Endothelial cell of umbilical vein (primary cell): ENCODE measurements at regions not wholly inside any gene's neighbourhood (a gene's known extent, or its start where the extent isn't known, plus 50 kb on each side); places are given as distances from the start of the nearest gene placed in this dataset.

Experiments
- BruUV-seq: library from RNA; stranded (reverse); fragments of 400-500 nt; replicated peaks from 2 replicates; lab custom pipeline; 2021; lab: Mats Ljungman, UMichigan
- CTCF ChIA-PET: fragments of 300-600, 350-600 bp; sonication (Branson Sonifier 250); formaldehyde crosslinking; loops from one replicate; lab custom pipeline; 2021; ENCODE audit warnings: antibody characterized with exemption, inconsistent platforms; lab: Charles Lee
- POLR2A ChIA-PET: fragments of 300-600, 350-600 bp; sonication (Branson Sonifier 250); formaldehyde crosslinking; loops from one replicate; lab custom pipeline; 2021; ENCODE audit warnings: antibody characterized with exemption, inconsistent platforms; lab: Charles Lee
- DNase-seq: peaks from one replicate; pipeline ENCODE4 v3.0.0-alpha.2; 2011; ENCODE audit warnings: low read depth, low spot score
- FAIRE-seq: peaks from 2 replicates; lab custom pipeline; 2011; peaks lifted over from hg19 to GRCh38; lab: Jason Lieb, UNC
- H2AFZ ChIP-seq: 2 replicates; pipeline ENCODE4 v1.6.0; 2012; ENCODE audit warnings: low read depth, low read length, control low read depth, inconsistent platforms
- H3K27ac ChIP-seq: 2 replicates; pipeline ENCODE4 v1.5.1; 2011; ENCODE audit warnings: low read depth, mild to moderate bottlenecking, control low read depth, low read length, moderate library complexity; ENCODE audit not compliant: insufficient read depth
- H3K27me3 ChIP-seq, 2 experiments: 2 replicates each; pipeline versions ENCODE4 v1.6.0 to v1.6.1; 2011; ENCODE audit warnings: low read length in 2 of 2, mixed read lengths in 1 of 2; ENCODE audit not compliant: control insufficient read depth in 2 of 2, insufficient read depth in 2 of 2
- H3K36me3 ChIP-seq, 2 experiments: 2 replicates in 1 of 2; 3 replicates in 1 of 2; pipeline ENCODE4 v1.5.1; 2011; ENCODE audit warnings: low read length in 2 of 2, mild to moderate bottlenecking in 1 of 2, moderate library complexity in 1 of 2; ENCODE audit not compliant: control insufficient read depth in 2 of 2, insufficient read depth in 2 of 2; ENCODE audit errors: extremely low read depth in 1 of 2
- H3K4me1 ChIP-seq: 3 replicates; pipeline ENCODE4 v1.5.1; 2011; ENCODE audit warnings: mild to moderate bottlenecking, low read length; ENCODE audit not compliant: control insufficient read depth, insufficient read depth; ENCODE audit errors: extremely low read depth
- H3K4me2 ChIP-seq: 2 replicates; pipeline ENCODE4 v1.6.1; 2011; ENCODE audit warnings: low read length, control low read depth, mixed read lengths; ENCODE audit not compliant: insufficient read depth
- H3K4me3 ChIP-seq, 3 experiments: fragments of 200-600 bp in 1 of 3; sonication (generic), shearing (Covaris generic) in 1 of 3; replicated peaks in 1 of 3; 2 replicates each; pipeline ENCODE4 v1.5.1; 2011 to 2016; ENCODE audit warnings: control low read depth in 3 of 3, low read length in 3 of 3, mild to moderate bottlenecking in 2 of 3, inconsistent platforms in 1 of 3, low read depth in 1 of 3, moderate library complexity in 1 of 3; ENCODE audit not compliant: insufficient read depth in 1 of 3
- H3K79me2 ChIP-seq: 2 replicates; pipeline ENCODE4 v1.6.0; 2012; ENCODE audit warnings: low read length, inconsistent platforms; ENCODE audit not compliant: control insufficient read depth, insufficient read depth
- H3K9ac ChIP-seq: replicated peaks from 2 replicates; pipeline ENCODE3; 2011; ENCODE audit warnings: low read length, control low read depth; ENCODE audit not compliant: insufficient read depth; ENCODE audit errors: extremely low read depth
- H3K9me1 ChIP-seq: replicated peaks from 3 replicates; pipeline ENCODE4 v1.6.0; 2011; ENCODE audit warnings: mild to moderate bottlenecking, low read length; ENCODE audit not compliant: control insufficient read depth, insufficient read depth; ENCODE audit errors: extremely low read depth
- H3K9me3 ChIP-seq: replicated peaks from 2 replicates; pipeline ENCODE4 v1.5.1; 2012; ENCODE audit warnings: low read length, inconsistent platforms; ENCODE audit not compliant: control insufficient read depth, insufficient read depth
- H4K20me1 ChIP-seq: replicated peaks from 2 replicates; pipeline ENCODE3; 2011; ENCODE audit warnings: mild to moderate bottlenecking, low read length; ENCODE audit not compliant: control insufficient read depth, insufficient read depth; ENCODE audit errors: extremely low read depth
- CTCF ChIP-seq, 2 donors: IDR thresholded peaks; 1 replicate in 1 of 2; 2 replicates in 1 of 2; pipeline ENCODE4 v1.5.1; 2011; ENCODE audit warnings: low read length in 2 of 2, mild to moderate bottlenecking in 2 of 2, moderate library complexity in 2 of 2, control low read depth in 1 of 2, inconsistent platforms in 1 of 2, low read depth in 1 of 2; ENCODE audit not compliant: insufficient read depth in 1 of 2; ENCODE audit errors: extremely low read depth in 1 of 2
- EZH2 ChIP-seq: IDR thresholded peaks from 2 replicates; pipeline ENCODE4 v1.6.1; 2012; ENCODE audit warnings: borderline replicate concordance, low read depth, mild to moderate bottlenecking, moderate library complexity, low read length, inconsistent platforms; ENCODE audit not compliant: severe bottlenecking
- FOS ChIP-seq: IDR thresholded peaks from 2 replicates; pipeline ENCODE4 v1.6.1; 2011; ENCODE audit warnings: mild to moderate bottlenecking, low read length, moderate library complexity, borderline replicate concordance; ENCODE audit not compliant: insufficient read depth
- GATA2 ChIP-seq: IDR thresholded peaks from 2 replicates; pipeline ENCODE4 v1.7.0; 2011; ENCODE audit warnings: low read depth, mild to moderate bottlenecking, moderate library complexity, mixed read lengths, low read length; ENCODE audit not compliant: insufficient read length, insufficient read depth
- JUN ChIP-seq: IDR thresholded peaks from 2 replicates; pipeline ENCODE4 v1.6.1; 2011; ENCODE audit warnings: borderline replicate concordance, low read depth; ENCODE audit not compliant: insufficient read length, insufficient read depth
- MAX ChIP-seq: IDR thresholded peaks from 2 replicates; pipeline ENCODE4 v1.6.1; 2011; ENCODE audit not compliant: insufficient read depth, insufficient read length
- MYC ChIP-seq: IDR thresholded peaks from one replicate; pipeline ENCODE4 v1.6.1; 2011; ENCODE audit warnings: mild to moderate bottlenecking, low read depth, low read length
- POLR2A ChIP-seq: IDR thresholded peaks from 2 replicates; pipeline ENCODE4 v1.6.1; 2012; ENCODE audit warnings: low read depth, mild to moderate bottlenecking, control low read depth, low read length
- POLR2AphosphoS5 ChIP-seq: IDR thresholded peaks from 2 replicates; pipeline ENCODE4 v1.6.1; 2012; ENCODE audit warnings: low read depth, mild to moderate bottlenecking, control low read depth, low read length, moderate library complexity; ENCODE audit not compliant: insufficient read depth
- dilution Hi-C: fragments of 300-500 bp; cut with MboI; formaldehyde crosslinking; loops from one replicate; pipeline ENCODE4 v1.15.0; 2019; ENCODE audit warnings: low sequenced_read_pairs; ENCODE audit not compliant: extremely low pct_ligation_motif_present
- intact Hi-C: fragments of 100-400 bp; cut with micrococcal nuclease; formaldehyde crosslinking; loops from one replicate; pipeline ENCODE4 v1.10.0; 2022

- Histone ChIP-seq H3K4me1 (no peaks in the 10 kb centered on the region), H3K36me3 (no peaks in the 10 kb centered on the region), H3K27me3 (no peaks in the 10 kb centered on the region), H3K4me3 (no peak overlapping the region), H3K79me2 (no peaks in the 10 kb centered on the region), H3K27ac (no peak overlapping the region), H4K20me1 (no peaks in the 10 kb centered on the region), H3K4me2 (no peak overlapping the region), H3K9ac (no peak overlapping the region), H2AFZ (no peak overlapping the region), H3K9me3 (no peaks in the 10 kb centered on the region), H3K9me1 (no peaks in the 10 kb centered on the region)
- intact Hi-C loops, result no loop called here
- CTCF ChIA-PET, result interaction anchor here (1.1 kb wide), 1 partner anchor 18 kb away, joined by 4 read pairs; no protein-coding TSS in a partner anchor
- no peak for TF ChIP-seq EZH2
- no peak for TF ChIP-seq GATA2
- no peak for TF ChIP-seq POLR2AphosphoS5
- TF ChIP-seq MAX, result no peak
- TF ChIP-seq MYC, result no peak
- no peak for TF ChIP-seq CTCF (IDR thresholded peaks at IDR 0.05; ENCODE audit: extremely low read depth in 1 of 2, insufficient read depth in 1 of 2, low read depth in 1 of 2, low read length in 2 of 2)
- TF ChIP-seq POLR2A, result no peak
- TF ChIP-seq FOS, result no peak
- TF ChIP-seq JUN, result no peak
- POLR2A ChIA-PET, result no interaction called here
- BruUV-seq, result no TSS peak
- no peak for DNase-seq
- dilution Hi-C loops, result no loop called here
- no peak for FAIRE-seq
Observed at GRCh38 chr15:70252056-70252950, 154.6 kb upstream of the TLE3 start.
